GM12891 (cell line): ENCODE measurements at regions not wholly inside any gene's neighbourhood (a gene's known extent, or its start where the extent isn't known, plus 50 kb on each side); places are given as distances from the start of the nearest gene placed in this dataset.

Experiments
- PAX5 ChIP-seq: IDR thresholded peaks from 2 replicates; pipeline ENCODE4 v1.6.1; 2011; ENCODE audit warnings: low read length, moderate library complexity, mild to moderate bottlenecking; ENCODE audit not compliant: insufficient read depth, severe bottlenecking
- POLR2A ChIP-seq: IDR thresholded peaks from 2 replicates; pipeline ENCODE4 v1.6.1; 2011; ENCODE audit warnings: low read depth, low read length, control low read depth
- POLR2AphosphoS5 ChIP-seq: IDR thresholded peaks from 2 replicates; pipeline ENCODE4 v1.6.1; 2011; ENCODE audit warnings: low read depth, low read length, control low read depth
- SPI1 ChIP-seq: IDR thresholded peaks from 2 replicates; pipeline ENCODE4 v1.6.1; 2011; ENCODE audit warnings: low read depth, low read length, control low read depth
- TAF1 ChIP-seq: IDR thresholded peaks from 2 replicates; pipeline ENCODE4 v1.6.1; 2011; ENCODE audit warnings: low read depth, low read length, control low read depth

- TF ChIP-seq TAF1 (no peak), POLR2A (no peak), POLR2AphosphoS5 (no peak), PAX5 (no peak), SPI1 (no peak)
Observed at GRCh38 chr7:68070992-68071391, 1074.4 kb downstream of the TYW1 start.
